ENCODE measurements at regions not wholly inside any gene's neighbourhood (a gene's known extent, or its start where the extent isn't known, plus 50 kb on each side); places are given as distances from the start of the nearest gene placed in this dataset.

DNA sequence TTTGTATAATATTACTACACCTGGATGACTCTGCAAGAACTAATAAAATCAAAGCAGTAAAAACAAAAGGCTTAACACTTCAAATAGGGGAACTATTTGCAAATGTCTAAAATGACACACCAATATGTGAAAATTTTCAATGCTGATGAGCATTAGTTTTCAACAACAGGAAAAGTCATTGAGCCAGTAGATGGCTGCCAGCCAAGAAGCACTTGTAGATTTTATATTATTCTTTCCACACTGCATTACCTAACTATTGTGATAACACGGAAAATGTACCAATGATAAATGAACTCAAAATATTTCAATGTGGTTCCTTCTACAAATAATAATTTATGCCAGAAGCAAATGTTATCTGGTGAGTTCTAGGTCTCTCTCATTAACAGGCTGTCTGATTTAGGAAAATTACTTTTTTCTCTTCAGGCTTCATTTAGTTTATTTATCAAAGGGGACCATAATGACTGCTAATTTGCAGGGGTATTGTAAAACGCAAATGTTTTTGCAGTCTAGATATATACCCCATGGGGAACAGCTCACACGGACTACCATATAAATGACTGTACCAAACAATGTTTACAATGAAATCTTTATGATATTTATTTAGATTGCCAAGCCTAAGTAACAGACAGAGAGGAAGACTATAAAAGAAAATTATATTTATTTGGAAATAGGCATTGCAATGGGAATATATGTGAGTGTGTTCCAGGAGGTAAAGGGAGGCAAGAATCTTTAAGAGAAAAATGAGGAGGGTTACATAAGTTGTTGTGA, 407.8 kb downstream of the LIG4 start:
- Mint-ChIP-seq H3K36me3 (no peaks in the 10 kb centered on the region), H3K27me3 (ENCODE audit: low read depth) (peaks cover 1% of the 10 kb centered on the region), H3K4me3 (no peak overlapping the region), H3K9me3 (no peaks in the 10 kb centered on the region), H3K27ac (no peak overlapping the region), H3K4me1 (peaks cover 4% of the 10 kb centered on the region)
- no peak for DNase-seq (ENCODE audit: low spot score in 2 of 2, unreplicated experiment in 2 of 2)
- TF ChIP-seq CTCF (IDR thresholded peaks at IDR 0.05; ENCODE audit: unreplicated experiment), result no peak

DNA sequence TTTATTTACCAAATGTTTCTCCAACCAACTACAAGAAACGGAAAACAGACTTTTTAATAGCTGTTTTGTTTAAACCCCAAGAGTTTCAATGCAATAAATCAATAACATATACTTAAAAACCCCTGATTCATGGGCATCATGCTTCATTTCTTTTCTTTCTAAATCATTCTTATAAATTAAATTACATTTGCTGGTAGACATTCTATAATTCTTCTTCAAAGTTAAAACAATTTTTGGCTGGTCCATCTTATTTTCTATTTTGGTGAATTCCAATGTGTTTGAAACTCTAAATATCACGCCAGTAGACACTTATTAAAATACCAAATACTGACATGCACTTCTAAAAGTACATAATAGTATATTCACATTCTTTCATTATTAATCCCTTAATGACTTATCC, 408.6 kb downstream of the LIG4 start:
- H3K36me3 Mint-ChIP-seq, result no peaks in the 10 kb centered on the region
- no peaks in the 10 kb centered on the region for H3K9me3 Mint-ChIP-seq
- no peak overlapping the region for H3K27ac Mint-ChIP-seq
- no peak for TF ChIP-seq CTCF (IDR thresholded peaks at IDR 0.05; ENCODE audit: unreplicated experiment)
- peaks cover 2% of the 10 kb centered on the region for H3K27me3 Mint-ChIP-seq (ENCODE audit: low read depth)
- H3K4me3 Mint-ChIP-seq, result no peak overlapping the region
- peaks cover 4% of the 10 kb centered on the region for H3K4me1 Mint-ChIP-seq
- no peak for DNase-seq (ENCODE audit: low spot score in 2 of 2, unreplicated experiment in 2 of 2)

DNA sequence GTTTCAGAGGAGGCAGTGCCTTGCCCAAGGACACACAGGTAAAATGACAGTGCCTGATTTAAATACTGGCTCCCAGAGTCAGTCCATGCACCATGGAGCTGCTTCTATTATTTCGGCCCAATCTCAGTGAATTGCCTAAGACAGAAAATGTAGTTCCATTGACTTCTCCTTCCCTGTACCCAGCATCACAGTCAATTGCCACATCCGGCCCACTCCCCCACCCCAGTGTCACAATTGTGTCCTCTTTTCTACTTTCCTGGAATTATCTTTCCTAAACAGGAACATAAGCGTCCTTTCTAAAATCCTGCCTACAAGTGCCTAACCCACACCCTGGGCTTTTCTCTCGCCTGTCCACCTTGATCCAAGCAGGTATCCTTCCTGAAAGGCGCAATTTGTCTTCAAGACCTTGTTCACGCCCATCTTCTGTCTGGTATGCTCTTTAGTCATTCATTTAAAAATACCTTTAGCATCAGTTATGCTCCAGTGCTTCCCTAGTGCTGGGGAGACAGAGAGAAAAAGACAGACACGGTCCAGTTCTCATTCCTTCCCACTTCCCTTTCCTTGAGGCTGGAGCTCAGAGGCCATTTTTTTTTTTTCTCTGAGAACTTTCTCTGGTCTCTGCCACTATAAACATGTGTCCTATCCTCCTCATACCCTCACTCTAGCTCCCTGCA, 411.4 kb downstream of the LIG4 start:
- no peaks in the 10 kb centered on the region for H3K36me3 Mint-ChIP-seq
- no peaks in the 10 kb centered on the region for H3K9me3 Mint-ChIP-seq
- H3K4me1 Mint-ChIP-seq, result no peaks in the 10 kb centered on the region
- H3K27me3 Mint-ChIP-seq (ENCODE audit: low read depth), result peaks cover 3% of the 10 kb centered on the region
- no peak for TF ChIP-seq CTCF (IDR thresholded peaks at IDR 0.05; ENCODE audit: unreplicated experiment)
- H3K4me3 Mint-ChIP-seq, result no peak overlapping the region
- H3K27ac Mint-ChIP-seq, result no peak overlapping the region
- no peak for DNase-seq (ENCODE audit: low spot score in 2 of 2, unreplicated experiment in 2 of 2)

DNA sequence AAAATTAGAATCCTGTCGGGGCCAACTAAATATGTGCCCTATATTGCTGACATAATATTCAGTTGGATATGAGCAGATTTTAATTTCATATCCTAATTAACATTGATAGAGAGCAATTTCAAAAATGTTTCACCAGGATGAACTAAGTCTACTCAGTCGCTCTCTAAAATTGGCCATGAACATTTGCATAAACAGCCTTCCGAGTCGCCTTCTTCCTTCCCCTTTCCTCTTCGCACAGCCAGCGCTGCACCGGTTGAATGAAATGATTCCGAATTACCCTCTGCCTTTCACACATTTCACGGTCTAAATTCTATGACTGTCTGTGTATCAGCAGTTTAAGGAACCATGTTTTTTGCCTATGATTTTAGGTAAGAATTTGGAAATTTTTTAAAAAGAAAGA, 413.7 kb downstream of the LIG4 start:
- H3K36me3 Mint-ChIP-seq, result no peaks in the 10 kb centered on the region
- H3K4me3 Mint-ChIP-seq, result no peak overlapping the region
- H3K27ac Mint-ChIP-seq, result no peak overlapping the region
- no peaks in the 10 kb centered on the region for H3K4me1 Mint-ChIP-seq
- no peak for TF ChIP-seq CTCF (IDR thresholded peaks at IDR 0.05; ENCODE audit: unreplicated experiment)
- H3K27me3 Mint-ChIP-seq (ENCODE audit: low read depth), result peaks cover 3% of the 10 kb centered on the region
- DNase-seq (ENCODE audit: low spot score in 2 of 2, unreplicated experiment in 2 of 2), result no peak
- no peaks in the 10 kb centered on the region for H3K9me3 Mint-ChIP-seq

DNA sequence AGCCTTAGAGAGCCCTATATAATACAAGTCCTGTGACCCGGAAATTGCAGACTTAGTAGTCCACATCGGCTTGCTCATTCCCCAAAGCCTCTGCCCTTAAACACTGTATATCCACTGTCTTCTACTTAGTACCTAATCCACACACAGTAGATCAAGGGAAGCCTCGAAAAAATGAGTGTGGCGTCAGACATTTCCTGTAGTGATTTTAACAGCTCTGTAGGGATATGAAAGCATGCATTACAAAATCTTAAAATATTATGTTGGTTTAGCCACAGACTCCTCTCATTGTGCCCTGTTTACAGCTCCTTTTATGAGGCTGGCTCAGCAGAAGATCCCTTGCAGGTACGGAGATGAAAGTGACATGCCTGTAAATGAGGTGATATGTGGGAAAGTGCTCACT, 416.3 kb downstream of the LIG4 start:
- H3K4me3 Mint-ChIP-seq, result no peak overlapping the region
- TF ChIP-seq CTCF (IDR thresholded peaks at IDR 0.05; ENCODE audit: unreplicated experiment), result no peak
- DNase-seq (ENCODE audit: low spot score in 2 of 2, unreplicated experiment in 2 of 2), result no peak
- no peaks in the 10 kb centered on the region for H3K36me3 Mint-ChIP-seq
- peaks cover 4% of the 10 kb centered on the region for H3K27me3 Mint-ChIP-seq (ENCODE audit: low read depth)
- no peaks in the 10 kb centered on the region for H3K4me1 Mint-ChIP-seq
- no peak overlapping the region for H3K27ac Mint-ChIP-seq
- H3K9me3 Mint-ChIP-seq, result no peaks in the 10 kb centered on the region
